Astrocyte (in vitro differentiated cells and primary cell): ENCODE measurements at regions not wholly inside any gene's neighbourhood (a gene's known extent, or its start where the extent isn't known, plus 50 kb on each side); places are given as distances from the start of the nearest gene placed in this dataset.

Experiments used
- DNase-seq: peaks from one replicate; pipeline ENCODE4 v3.0.0-alpha.2; 2010; ENCODE audit warnings: low read depth
- FAIRE-seq: peaks from 2 replicates; lab custom pipeline; 2011; peaks lifted over from hg19 to GRCh38; lab: Jason Lieb, UNC
- H2AFZ ChIP-seq: 2 replicates; pipeline ENCODE4 v1.6.0; 2012; ENCODE audit warnings: low read depth, low read length, inconsistent platforms
- H3K27ac ChIP-seq: 2 replicates; pipeline ENCODE4 v1.5.1; 2011; ENCODE audit warnings: low read depth, low read length, inconsistent platforms
- H3K27me3 ChIP-seq: 2 replicates; pipeline ENCODE4 v1.6.0; 2011; ENCODE audit warnings: low read length, inconsistent platforms; ENCODE audit not compliant: insufficient read depth
- H3K36me3 ChIP-seq: 2 replicates; pipeline ENCODE4 v1.5.1; 2011; ENCODE audit warnings: low read length, inconsistent platforms; ENCODE audit not compliant: insufficient read depth
- H3K4me1 ChIP-seq: 2 replicates; pipeline ENCODE4 v1.5.1; 2011; ENCODE audit warnings: low read length, inconsistent platforms; ENCODE audit not compliant: insufficient read depth
- H3K4me2 ChIP-seq: 2 replicates; pipeline ENCODE4 v1.6.0; 2012; ENCODE audit warnings: low read length, inconsistent platforms
- H3K4me3 ChIP-seq: 2 replicates; pipeline ENCODE4 v1.5.1; 2011; ENCODE audit warnings: low read depth, mild to moderate bottlenecking, low read length, inconsistent platforms; ENCODE audit not compliant: insufficient read depth
- H3K79me2 ChIP-seq: 2 replicates; pipeline ENCODE4 v1.6.0; 2012; ENCODE audit warnings: mild to moderate bottlenecking, low read length, inconsistent platforms; ENCODE audit not compliant: insufficient read depth
- H3K9ac ChIP-seq: 2 replicates; pipeline ENCODE4 v1.6.0; 2012; ENCODE audit warnings: mild to moderate bottlenecking, low read length, inconsistent platforms
- H3K9me3 ChIP-seq: 2 replicates; pipeline ENCODE4 v1.5.1; 2012; ENCODE audit warnings: low read depth, mild to moderate bottlenecking, low read length, inconsistent platforms; ENCODE audit not compliant: insufficient read depth
- H4K20me1 ChIP-seq: 2 replicates; pipeline ENCODE4 v1.6.0; 2012; ENCODE audit warnings: low read length, inconsistent platforms; ENCODE audit not compliant: insufficient read depth
- H3K27ac Mint-ChIP-seq: one replicate; pipeline ENCODE4 v1.8.0; 2021; ENCODE audit warnings: mild to moderate bottlenecking, mixed read lengths; ENCODE audit not compliant: unreplicated experiment
- H3K27me3 Mint-ChIP-seq: one replicate; pipeline ENCODE4 v1.8.0; 2021; ENCODE audit warnings: low read depth, mixed read lengths; ENCODE audit not compliant: unreplicated experiment
- H3K36me3 Mint-ChIP-seq: one replicate; pipeline ENCODE4 v1.8.0; 2021; ENCODE audit warnings: low read depth, mixed read lengths; ENCODE audit not compliant: unreplicated experiment
- H3K4me1 Mint-ChIP-seq: one replicate; pipeline ENCODE4 v1.8.0; 2021; ENCODE audit warnings: low read depth, mixed read lengths; ENCODE audit not compliant: unreplicated experiment
- H3K4me3 Mint-ChIP-seq: one replicate; pipeline ENCODE4 v1.8.0; 2021; ENCODE audit warnings: mild to moderate bottlenecking, moderate library complexity, mixed read lengths; ENCODE audit not compliant: unreplicated experiment
- H3K9me3 Mint-ChIP-seq: one replicate; pipeline ENCODE4 v1.8.0; 2021; ENCODE audit warnings: mild to moderate bottlenecking, mixed read lengths; ENCODE audit not compliant: unreplicated experiment
- EZH2 ChIP-seq: IDR thresholded peaks from 2 replicates; pipeline ENCODE4 v1.6.1; 2012; ENCODE audit warnings: mild to moderate bottlenecking, low read length, inconsistent platforms; ENCODE audit not compliant: insufficient read depth
- TF ChIP-seq, protein P1 (sequence below): IDR thresholded peaks from 2 replicates; pipeline ENCODE4 v1.5.1; 2011; ENCODE audit warnings: low read depth, mild to moderate bottlenecking, inconsistent platforms, low read length, moderate library complexity; ENCODE audit not compliant: insufficient read depth

DNA sequence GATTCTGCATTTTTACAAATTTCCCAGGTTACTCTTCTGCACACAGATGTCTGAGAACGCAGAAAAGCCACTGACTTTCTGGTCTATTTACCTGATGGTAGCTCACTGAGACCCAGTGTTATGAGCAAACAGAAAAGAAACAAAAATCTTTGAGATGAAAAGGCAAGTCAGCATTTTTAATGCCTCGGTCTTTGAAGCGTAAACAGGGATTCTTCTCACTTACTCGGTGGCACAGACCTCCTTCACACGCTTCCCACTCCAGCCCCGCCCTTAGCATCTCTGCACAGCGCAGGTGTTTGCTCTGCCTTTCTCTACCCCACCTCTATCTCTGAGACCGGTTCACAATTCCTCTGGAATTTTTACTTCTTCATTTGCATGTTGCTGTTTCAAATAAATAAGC, 195.0 kb upstream of the IRX1 start:
- no peak overlapping the region for H3K4me2 ChIP-seq
- peaks cover 3% of the 10 kb centered on the region for H3K9me3 ChIP-seq
- no peaks in the 10 kb centered on the region for H3K4me1 ChIP-seq
- no peak overlapping the region for H3K27ac Mint-ChIP-seq
- TF ChIP-seq, protein P1, sequence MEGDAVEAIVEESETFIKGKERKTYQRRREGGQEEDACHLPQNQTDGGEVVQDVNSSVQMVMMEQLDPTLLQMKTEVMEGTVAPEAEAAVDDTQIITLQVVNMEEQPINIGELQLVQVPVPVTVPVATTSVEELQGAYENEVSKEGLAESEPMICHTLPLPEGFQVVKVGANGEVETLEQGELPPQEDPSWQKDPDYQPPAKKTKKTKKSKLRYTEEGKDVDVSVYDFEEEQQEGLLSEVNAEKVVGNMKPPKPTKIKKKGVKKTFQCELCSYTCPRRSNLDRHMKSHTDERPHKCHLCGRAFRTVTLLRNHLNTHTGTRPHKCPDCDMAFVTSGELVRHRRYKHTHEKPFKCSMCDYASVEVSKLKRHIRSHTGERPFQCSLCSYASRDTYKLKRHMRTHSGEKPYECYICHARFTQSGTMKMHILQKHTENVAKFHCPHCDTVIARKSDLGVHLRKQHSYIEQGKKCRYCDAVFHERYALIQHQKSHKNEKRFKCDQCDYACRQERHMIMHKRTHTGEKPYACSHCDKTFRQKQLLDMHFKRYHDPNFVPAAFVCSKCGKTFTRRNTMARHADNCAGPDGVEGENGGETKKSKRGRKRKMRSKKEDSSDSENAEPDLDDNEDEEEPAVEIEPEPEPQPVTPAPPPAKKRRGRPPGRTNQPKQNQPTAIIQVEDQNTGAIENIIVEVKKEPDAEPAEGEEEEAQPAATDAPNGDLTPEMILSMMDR, result no peak
- TF ChIP-seq EZH2, result no peak
- H2AFZ ChIP-seq, result no peak overlapping the region
- H3K9ac ChIP-seq, result no peak overlapping the region
- H3K27me3 ChIP-seq, result no peaks in the 10 kb centered on the region
- DNase-seq (no peak), FAIRE-seq (no peak)
- H3K9me3 Mint-ChIP-seq, result no peaks in the 10 kb centered on the region
- no peak overlapping the region for H3K4me3 ChIP-seq
- no peaks in the 10 kb centered on the region for H3K27me3 Mint-ChIP-seq
- no peaks in the 10 kb centered on the region for H3K36me3 Mint-ChIP-seq
- no peak overlapping the region for H3K4me3 Mint-ChIP-seq
- H3K4me1 Mint-ChIP-seq, result no peaks in the 10 kb centered on the region
- H3K27ac ChIP-seq, result no peak overlapping the region
- H3K79me2 ChIP-seq, result no peaks in the 10 kb centered on the region
- H3K36me3 ChIP-seq, result no peaks in the 10 kb centered on the region
- no peaks in the 10 kb centered on the region for H4K20me1 ChIP-seq

DNA sequence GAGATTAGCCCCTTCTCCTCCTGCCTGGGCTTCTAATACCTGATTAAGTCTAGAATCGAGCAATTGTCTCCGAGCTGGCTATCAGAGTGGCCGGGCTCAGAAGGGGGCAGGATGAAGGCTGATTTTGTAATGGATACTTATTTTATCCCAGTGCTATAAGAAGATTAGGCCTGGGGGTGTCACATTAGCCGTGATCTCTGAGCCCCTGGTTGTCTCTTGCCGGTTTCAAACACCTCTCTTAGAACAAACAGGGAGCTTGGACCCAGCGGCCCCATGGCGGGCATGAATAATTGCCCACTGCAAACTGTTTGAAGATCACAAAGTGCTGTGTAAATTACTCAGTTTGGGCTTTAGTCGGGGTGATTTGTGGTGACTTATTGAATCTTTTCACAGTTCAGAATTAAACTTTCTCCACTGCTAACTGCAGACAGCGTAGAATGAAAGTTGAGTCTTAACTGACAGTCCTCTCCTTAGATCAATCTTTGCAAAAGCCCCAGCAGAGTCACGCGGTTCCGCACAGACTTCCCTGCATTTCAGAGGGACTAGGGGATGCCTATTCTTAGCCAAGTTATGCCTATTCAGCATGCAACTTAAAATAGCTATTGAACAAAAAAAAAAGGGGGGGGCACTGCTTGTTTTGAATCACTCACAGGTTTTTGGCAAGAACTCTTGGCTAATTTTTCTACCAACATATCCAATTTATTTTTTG, 200.6 kb upstream of the IRX1 start:
- FAIRE-seq (no peak), DNase-seq (no peak)
- Histone ChIP-seq H3K27ac (no peak overlapping the region), H3K4me2 (no peak overlapping the region), H3K36me3 (no peaks in the 10 kb centered on the region), H2AFZ (no peak overlapping the region), H3K27me3 (peaks cover 3% of the 10 kb centered on the region), H3K9ac (no peak overlapping the region), H3K9me3 (no peaks in the 10 kb centered on the region), H3K4me3 (no peak overlapping the region), H3K4me1 (no peaks in the 10 kb centered on the region), H4K20me1 (no peaks in the 10 kb centered on the region), H3K79me2 (no peaks in the 10 kb centered on the region)
- Mint-ChIP-seq H3K9me3 (no peaks in the 10 kb centered on the region), H3K4me3 (no peak overlapping the region), H3K27me3 (peaks cover 18% of the 10 kb centered on the region), H3K27ac (no peak overlapping the region), H3K4me1 (peaks cover 4% of the 10 kb centered on the region), H3K36me3 (no peaks in the 10 kb centered on the region)
- TF ChIP-seq, protein P1, result no peak
- no peak for TF ChIP-seq EZH2

DNA sequence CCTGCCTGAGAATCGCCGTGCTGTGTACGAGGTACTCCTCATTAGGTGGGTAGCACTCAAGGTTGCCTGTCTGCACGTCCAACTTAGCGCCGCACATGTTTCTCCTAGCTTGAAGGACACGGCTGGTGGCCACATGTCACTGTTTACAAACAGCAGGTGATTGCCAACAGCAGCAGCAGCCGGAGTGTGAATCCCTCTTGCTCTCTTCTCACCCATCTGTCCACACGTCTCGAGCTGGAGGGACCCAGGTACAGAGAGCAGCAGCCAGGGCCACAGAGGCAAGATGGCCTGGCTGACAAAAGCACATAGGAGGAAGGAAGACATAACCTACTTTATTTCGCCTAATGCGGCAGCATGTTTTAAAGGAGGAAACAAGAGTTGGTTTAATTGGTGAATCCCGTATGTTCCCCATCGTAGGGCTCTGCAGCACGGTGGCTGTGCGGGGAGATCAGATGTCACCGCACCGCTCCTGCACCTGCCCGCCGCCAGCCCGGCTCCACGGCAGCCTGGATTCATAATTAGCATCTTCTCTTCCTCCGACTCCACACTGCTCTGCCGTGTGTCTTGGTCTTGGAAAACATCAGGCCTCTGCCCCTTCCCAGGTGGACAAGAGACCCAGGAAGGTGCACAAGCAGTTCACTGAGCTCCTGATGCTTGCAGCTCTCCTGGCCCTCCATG, 201.6 kb upstream of the IRX1 start:
- Histone ChIP-seq H3K79me2 (no peaks in the 10 kb centered on the region), H3K36me3 (no peaks in the 10 kb centered on the region), H2AFZ (no peak overlapping the region), H3K9ac (no peak overlapping the region), H3K27me3 (peaks cover 3% of the 10 kb centered on the region), H3K4me2 (no peak overlapping the region), H3K4me1 (no peaks in the 10 kb centered on the region), H3K4me3 (no peak overlapping the region), H4K20me1 (no peaks in the 10 kb centered on the region), H3K9me3 (peaks cover 2% of the 10 kb centered on the region), H3K27ac (no peak overlapping the region)
- FAIRE-seq, result no peak
- H3K27ac Mint-ChIP-seq, result no peak overlapping the region
- H3K4me3 Mint-ChIP-seq, result no peak overlapping the region
- DNase-seq, result no peak
- no peak for TF ChIP-seq EZH2
- H3K4me1 Mint-ChIP-seq, result peaks cover 4% of the 10 kb centered on the region
- no peaks in the 10 kb centered on the region for H3K9me3 Mint-ChIP-seq
- peaks cover 20% of the 10 kb centered on the region for H3K27me3 Mint-ChIP-seq
- H3K36me3 Mint-ChIP-seq, result no peaks in the 10 kb centered on the region
